ENCODE measurements at regions not wholly inside any gene's neighbourhood (a gene's known extent, or its start where the extent isn't known, plus 50 kb on each side); places are given as distances from the start of the nearest gene placed in this dataset.

DNA sequence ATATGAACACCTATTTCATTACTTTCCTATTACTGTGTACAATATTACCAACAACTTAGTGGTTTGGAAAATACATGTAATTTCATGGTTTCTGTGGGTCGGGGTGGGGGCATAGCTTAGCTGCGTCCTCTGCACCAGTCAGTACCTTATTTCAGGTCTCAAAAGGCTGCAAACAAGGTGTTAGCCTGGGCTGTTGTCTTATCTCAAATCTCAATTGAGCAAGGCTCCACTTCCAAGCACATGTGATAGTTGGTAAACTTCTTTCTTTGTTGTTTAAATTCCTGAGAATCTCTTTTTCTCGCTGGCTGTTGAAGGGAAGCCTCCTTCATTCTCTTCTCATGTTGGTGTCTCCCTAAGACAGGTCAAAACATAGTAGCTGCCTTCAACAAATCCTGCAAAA lies 485.4 kb downstream of the AMY1C start:
- no peak for TF ChIP-seq EZH2 (IDR thresholded peaks at IDR 0.05; ENCODE audit: borderline replicate concordance, low read depth, low read length, severe bottlenecking)
- TF ChIP-seq, protein P1, sequence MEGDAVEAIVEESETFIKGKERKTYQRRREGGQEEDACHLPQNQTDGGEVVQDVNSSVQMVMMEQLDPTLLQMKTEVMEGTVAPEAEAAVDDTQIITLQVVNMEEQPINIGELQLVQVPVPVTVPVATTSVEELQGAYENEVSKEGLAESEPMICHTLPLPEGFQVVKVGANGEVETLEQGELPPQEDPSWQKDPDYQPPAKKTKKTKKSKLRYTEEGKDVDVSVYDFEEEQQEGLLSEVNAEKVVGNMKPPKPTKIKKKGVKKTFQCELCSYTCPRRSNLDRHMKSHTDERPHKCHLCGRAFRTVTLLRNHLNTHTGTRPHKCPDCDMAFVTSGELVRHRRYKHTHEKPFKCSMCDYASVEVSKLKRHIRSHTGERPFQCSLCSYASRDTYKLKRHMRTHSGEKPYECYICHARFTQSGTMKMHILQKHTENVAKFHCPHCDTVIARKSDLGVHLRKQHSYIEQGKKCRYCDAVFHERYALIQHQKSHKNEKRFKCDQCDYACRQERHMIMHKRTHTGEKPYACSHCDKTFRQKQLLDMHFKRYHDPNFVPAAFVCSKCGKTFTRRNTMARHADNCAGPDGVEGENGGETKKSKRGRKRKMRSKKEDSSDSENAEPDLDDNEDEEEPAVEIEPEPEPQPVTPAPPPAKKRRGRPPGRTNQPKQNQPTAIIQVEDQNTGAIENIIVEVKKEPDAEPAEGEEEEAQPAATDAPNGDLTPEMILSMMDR (IDR thresholded peaks at IDR 0.05; ENCODE audit: extremely low read depth in 1 of 2, insufficient read depth in 1 of 2, low read depth in 1 of 2, low read length in 2 of 2), result no peak

Data from endothelial cell of umbilical vein (primary cell).